Sigmoid colon (tissue), 3 donors: ENCODE measurements at regions not wholly inside any gene's neighbourhood (a gene's known extent, or its start where the extent isn't known, plus 50 kb on each side); places are given as distances from the start of the nearest gene placed in this dataset.

Experiments
- CTCF ChIP-seq, 4 experiments: fragments of 450-650 bp in 3 of 4; fragments of 200-600 bp in 1 of 4; IDR thresholded peaks; one replicate each; pipeline ENCODE4 v1.5.1; 2016 to 2019; ENCODE audit warnings: antibody characterized with exemption in 4 of 4, mild to moderate bottlenecking in 3 of 4, moderate library complexity in 2 of 4
- POLR2A ChIP-seq, 2 donors: fragments of 450-650 bp; IDR thresholded peaks; one replicate each; pipeline ENCODE4 v1.6.1; 2016; ENCODE audit warnings: antibody characterized with exemption in 2 of 2, mild to moderate bottlenecking in 2 of 2, moderate library complexity in 2 of 2

DNA sequence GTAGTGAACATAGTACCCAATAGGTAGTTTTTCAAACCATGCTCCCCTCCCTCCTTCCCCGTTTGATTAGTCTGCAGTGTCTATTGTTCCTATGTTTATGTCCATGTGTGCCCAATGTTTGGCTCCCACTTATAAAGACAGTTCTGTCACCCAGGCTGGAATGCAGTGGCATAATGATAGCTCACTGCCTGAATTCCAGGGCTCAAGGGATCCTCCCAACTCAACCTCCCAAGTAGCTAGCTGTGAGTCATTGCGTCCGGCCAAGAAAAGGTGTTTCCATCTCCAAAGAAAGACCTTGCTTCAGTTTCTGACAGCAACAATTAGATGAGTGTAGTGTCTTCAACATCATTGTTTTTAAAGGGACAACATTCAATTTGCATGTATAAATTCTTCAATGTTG is 131.1 kb upstream of the CEP162 start:
- TF ChIP-seq CTCF (IDR thresholded peaks at IDR 0.05) (no peak), POLR2A (IDR thresholded peaks at IDR 0.05) (no peak)
